Upper lobe of left lung (tissue), 4 donors: ENCODE measurements at regions not wholly inside any gene's neighbourhood (a gene's known extent, or its start where the extent isn't known, plus 50 kb on each side); places are given as distances from the start of the nearest gene placed in this dataset.

Experiments
- EP300 ChIP-seq, 4 donors: sonication (generic); formaldehyde crosslinking; IDR thresholded peaks; one replicate each; pipeline ENCODE4 v1.5.1; 2017; ENCODE audit warnings: antibody characterized with exemption in 4 of 4, control low read depth in 2 of 4
- POLR2A ChIP-seq, 4 donors: fragments of 450-650 bp; IDR thresholded peaks; one replicate each; pipeline ENCODE4 v1.5.1; 2016 to 2017; ENCODE audit warnings: antibody characterized with exemption in 4 of 4, mild to moderate bottlenecking in 2 of 4
- TF ChIP-seq, protein P1 (sequence below), 6 experiments: fragments of 450-650 bp in 4 of 6; fragments of 200-600 bp in 2 of 6; sonication (generic) in 2 of 6; IDR thresholded peaks; one replicate each; pipeline ENCODE4 v1.5.1; 2016 to 2019; ENCODE audit warnings: antibody characterized with exemption in 6 of 6

DNA sequence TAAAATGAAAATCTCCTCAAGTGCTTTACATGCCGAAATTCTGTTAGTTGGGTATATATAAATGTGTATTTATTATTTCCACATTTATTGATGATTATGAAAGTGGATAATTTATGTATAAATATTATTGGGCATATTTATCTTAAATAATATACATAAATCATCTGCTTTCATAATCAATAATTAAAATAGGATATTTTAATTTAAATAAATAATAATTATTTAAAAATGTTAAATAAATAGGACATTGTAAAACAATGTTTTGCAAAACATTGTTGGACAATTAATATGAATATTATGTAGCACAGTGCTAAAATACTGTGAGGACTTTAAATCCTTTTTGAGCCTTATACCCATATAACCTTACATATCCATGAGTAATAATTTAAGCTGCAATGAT, 786.5 kb upstream of the CITED2 start:
- TF ChIP-seq EP300 (IDR thresholded peaks at IDR 0.05) (no peak), POLR2A (IDR thresholded peaks at IDR 0.05) (no peak)
- TF ChIP-seq, protein P1, sequence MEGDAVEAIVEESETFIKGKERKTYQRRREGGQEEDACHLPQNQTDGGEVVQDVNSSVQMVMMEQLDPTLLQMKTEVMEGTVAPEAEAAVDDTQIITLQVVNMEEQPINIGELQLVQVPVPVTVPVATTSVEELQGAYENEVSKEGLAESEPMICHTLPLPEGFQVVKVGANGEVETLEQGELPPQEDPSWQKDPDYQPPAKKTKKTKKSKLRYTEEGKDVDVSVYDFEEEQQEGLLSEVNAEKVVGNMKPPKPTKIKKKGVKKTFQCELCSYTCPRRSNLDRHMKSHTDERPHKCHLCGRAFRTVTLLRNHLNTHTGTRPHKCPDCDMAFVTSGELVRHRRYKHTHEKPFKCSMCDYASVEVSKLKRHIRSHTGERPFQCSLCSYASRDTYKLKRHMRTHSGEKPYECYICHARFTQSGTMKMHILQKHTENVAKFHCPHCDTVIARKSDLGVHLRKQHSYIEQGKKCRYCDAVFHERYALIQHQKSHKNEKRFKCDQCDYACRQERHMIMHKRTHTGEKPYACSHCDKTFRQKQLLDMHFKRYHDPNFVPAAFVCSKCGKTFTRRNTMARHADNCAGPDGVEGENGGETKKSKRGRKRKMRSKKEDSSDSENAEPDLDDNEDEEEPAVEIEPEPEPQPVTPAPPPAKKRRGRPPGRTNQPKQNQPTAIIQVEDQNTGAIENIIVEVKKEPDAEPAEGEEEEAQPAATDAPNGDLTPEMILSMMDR (IDR thresholded peaks at IDR 0.05), result no peak
